GM18498 (cell line): ENCODE measurements at regions not wholly inside any gene's neighbourhood (a gene's known extent, or its start where the extent isn't known, plus 50 kb on each side); places are given as distances from the start of the nearest gene placed in this dataset.
"Not testable (repeated sequence)": the region's sequence is repeated elsewhere in the genome, so short reads cannot be mapped to it uniquely, and the experiment has no call there.

ENCODE experiments used
- ATAC-seq: cut with Tn5 transposase; IDR thresholded peaks from one replicate; pipeline ENCODE4 v1.9.1; 2021; ENCODE audit warnings: mild to moderate bottlenecking, moderate library complexity; ENCODE audit not compliant: unreplicated experiment

DNA sequence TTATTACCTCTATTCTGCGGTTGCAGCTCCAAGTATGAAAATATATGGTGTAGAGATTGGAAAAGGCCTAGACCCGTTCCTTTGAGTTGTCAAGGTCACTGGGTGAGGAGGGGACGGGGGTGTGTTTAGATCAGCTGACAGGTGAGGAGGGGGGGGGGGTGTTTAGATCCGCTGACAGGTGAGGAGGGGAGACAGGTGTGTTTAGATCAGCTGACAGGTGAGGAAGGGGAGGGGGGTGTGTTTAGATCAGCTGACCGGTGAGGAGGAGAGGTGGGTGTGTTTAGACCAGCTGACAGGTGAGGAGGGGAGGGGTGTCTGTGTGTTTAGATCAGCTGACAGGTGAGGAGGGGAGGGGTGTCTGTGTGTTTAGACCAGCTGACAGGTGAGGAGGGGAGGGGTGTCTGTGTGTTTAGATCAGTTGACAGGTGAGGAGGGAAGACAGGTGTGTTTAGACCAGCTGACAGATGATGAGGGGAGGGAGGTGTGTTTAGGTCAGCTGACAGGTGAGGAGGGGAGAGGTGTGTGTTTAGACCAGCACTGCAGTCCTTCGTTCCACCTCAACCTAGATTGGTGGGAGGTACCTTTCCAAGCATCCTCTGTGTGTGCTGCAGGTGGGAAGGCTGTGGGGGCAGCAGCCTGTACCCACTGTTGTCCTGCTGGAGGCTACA is 655.0 kb upstream of the ADARB2 start:
- ATAC-seq = no peak

DNA sequence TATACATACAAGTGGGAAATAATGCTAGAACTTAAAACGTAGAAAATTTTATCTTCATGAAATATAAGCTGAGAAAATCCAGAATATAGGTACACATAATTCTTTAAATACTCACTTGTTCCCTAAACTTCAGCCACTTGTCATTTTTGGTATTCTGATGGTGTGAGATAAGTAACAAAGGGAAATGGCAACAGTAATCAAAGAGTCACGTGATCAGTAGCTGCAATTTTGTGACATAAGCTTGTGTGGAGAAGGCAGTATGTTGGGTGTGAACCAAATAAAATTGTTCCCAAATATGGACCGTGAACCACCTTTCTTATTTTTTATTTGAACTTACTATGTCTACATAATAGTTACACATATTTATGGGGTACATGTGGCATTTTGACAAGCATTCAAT is 650.3 kb upstream of the ADARB2 start:
- ATAC-seq = no peak

DNA sequence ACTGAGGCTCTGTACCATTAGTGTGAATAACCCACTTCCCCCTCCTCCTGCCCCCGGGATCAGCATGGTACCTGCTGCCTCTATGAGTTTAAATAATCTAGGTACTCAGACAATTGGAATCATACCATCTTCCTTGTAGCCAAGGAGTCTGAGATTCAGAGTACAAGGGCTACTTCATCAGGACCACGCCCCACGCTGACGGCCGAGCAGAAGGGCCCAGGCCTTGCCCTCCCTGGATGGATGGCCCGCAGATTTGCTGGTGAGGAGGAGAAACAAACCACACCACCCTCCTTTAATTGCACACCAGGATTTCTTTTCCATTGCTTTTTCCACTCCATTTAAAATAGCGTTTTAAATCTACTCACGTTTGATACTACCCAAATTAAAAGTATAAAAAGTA is 649.9 kb upstream of the ADARB2 start:
- no peak for ATAC-seq

DNA sequence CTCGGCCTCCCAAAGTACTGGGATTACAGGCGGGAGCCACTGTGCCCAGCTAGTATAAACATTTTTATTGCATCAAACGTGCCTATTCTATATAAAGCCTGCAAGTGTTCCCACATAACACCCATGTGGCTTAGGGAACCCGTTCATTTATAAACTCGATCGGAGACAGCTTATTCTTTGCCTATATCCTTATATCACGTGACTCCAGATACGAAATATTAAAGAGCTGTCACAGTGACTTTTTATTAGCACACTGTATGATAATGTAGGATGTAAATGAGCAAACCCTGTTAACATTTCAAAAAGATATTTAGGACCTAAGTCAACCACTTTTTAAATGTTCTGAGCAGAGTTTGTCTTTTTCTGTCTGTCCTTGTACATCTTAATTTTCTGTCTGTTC is 642.9 kb upstream of the ADARB2 start:
- no peak for ATAC-seq

DNA sequence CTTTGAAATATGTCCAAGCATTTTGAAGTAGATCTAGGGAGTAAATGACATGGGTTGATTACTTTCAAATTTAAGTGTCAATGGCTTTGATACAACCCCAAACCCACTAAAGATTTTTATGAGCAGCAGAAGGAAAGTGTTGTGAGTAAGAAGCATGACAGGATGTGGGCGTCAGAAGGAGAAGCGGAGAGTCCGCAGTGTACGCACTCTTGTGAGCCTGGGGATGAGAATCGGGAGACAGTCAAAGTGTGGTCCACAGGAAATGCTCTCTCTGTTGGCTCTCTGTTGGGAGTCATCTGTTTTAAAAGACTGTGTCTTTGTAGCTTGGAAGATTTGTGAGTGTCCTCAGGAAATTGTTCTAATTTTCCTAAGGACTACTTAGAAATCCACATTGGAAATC is 629.8 kb upstream of the ADARB2 start:
- ATAC-seq = no peak

DNA sequence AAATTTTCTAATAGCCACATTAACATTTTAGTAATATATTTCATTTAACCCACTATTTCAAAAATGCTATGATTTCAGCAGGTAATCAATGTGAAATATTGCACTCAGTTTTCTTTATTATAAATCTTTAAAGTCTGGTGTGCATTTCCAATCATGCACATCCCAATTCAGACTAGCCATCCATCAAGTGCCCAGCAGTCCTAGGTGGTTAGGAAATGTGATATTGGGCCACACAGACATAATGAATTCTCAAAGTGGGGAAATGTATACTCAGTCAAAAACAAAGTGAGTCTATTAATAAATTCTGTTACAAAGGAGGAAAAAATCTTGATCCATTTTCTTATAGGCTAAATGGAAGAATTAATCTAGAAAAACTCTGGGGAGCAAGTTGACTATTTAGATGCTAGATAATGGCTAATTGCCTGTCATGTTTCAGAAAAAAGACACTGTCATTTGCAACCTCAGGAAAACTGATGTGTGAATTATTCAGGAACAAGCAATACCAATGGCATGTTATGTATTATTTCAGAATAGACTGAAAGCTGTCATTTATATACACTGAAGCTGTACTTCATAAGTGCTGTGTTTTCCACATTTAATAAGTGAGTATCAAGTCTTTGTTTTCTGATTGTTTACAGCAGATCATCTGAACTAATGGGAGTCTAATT is 629.1 kb upstream of the ADARB2 start:
- ATAC-seq = no peak

DNA sequence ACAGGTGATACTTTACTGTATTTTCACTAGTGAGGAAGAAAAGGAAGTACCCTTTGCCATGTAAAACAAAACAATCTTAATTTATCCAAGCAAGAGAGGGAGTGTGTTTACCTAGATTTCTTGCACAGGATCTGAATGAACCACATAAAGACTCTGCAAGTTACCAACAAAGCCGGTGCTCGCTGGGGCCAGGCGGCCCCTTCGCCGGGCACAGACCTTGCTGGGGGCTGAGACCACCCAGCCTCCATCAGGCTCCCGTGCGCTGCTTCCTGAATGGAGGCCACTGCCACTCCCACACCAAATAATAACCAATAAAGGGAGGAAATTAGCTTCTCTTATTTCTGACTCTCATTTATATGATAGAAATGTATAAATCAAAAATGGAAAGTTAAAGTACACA is 625.0 kb upstream of the ADARB2 start:
- ATAC-seq = no peak

DNA sequence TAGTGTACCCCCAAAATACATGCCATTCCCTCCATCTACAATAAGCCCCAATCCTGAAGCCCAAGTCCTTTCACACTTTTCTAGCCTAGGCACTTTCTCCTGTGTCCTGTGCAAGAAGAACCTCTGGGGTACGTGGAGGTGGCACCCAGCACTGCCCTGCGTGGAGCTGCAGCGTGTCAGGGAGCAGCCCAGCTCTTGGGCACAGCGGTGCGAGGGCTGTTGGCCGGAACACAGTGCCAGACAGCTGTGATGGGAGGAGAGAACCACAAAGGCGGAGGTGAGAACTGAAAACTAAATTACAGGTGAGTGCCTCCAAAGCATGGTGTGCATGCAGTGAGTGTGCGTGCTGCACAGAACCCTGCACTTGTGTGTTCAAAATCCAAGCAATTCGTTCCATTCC is 621.3 kb upstream of the ADARB2 start:
- ATAC-seq = no peak

DNA sequence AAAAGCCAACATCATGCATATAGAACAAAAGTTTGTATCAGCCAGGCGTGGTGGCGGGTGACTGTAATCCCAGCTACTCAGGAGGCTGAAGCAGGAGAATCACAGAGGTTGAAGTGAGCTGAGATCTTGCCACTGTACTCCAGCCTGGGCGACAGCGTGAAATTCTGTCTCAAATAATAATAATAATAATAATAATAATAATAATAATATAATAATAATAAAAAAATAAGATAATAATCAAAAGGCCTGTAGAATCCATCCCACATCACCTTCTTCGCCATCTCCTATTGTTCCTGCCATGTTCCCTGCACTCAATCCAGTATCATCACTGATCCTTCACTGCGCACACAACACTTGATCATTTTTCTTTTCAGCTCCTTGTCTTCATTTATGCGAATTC is 619.3 kb upstream of the ADARB2 start:
- no peak for ATAC-seq

DNA sequence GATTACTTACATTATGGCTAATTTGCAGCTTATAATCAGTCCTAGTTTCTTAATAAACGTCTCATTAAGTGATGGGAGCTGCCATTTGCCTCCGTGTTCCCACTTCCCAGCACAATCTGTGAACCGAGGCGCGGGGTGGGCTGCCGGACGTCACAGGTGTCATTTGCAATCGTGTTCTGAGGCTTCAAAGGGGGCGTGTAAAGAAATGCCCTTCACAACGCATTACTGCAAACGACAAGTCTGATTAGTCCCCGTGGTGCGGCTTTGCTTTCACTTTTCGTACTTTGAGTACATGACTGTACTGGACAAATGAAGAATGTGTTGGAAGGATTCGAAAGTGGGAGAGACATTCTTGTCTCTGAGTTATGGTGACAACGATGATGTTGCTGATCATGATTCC is 614.2 kb upstream of the ADARB2 start:
- ATAC-seq = no peak

DNA sequence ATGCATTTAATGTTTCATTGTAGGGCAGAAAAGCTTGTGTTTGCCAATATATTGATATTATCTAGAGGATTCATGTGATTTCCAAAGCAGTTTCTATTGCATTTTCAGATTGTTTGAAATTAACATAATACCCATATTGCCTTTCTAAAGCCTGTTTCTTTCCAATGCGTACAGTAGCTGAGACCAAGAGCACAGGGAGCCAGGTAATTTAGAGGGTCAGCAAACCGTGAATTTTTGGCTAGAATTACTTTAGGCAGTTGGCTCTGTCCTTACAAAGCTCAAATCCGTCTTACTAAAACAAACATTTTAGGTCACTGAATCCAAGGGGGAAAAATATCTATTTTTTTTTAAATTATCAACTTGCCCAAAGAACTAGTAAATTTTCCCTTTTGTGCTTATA is 604.9 kb upstream of the ADARB2 start:
- no peak for ATAC-seq

DNA sequence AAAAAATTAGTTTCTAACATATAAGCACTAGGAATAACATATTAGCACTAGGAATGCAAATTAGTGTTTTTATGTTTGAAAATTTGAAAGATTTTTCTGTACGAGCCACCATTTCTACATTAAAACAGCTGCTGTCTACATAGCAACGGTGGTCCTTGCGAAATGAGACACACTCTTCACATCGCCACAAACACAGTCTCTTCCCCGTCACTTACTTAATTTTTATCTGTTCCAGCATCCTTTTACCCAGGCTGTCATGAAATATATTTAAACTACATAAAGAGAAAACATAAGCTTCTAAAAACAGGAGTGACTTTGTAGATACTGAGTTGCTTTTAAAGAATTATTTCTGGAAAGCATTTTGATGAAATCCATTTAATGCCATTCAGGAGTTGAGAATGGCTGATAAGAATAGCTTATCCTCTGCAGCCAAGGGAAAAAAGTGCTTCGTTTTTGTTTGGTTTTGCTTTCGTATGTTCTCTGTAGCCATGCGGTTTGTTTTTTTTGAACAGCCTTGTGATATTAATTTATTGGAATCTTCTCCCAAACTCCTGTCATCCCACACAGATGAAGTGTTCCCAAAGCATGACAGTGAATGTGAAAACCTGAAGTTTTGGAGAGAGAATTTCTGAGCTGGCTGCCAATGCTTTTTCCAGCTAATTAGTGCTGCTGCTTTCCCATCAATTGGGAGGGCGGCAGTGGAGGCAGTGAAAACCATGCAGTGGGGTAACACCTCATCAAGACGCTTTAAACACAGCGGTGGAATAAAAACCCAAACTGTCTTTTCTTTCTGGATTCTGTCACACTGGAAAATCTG is 603.7 kb upstream of the ADARB2 start:
- ATAC-seq = no peak

DNA sequence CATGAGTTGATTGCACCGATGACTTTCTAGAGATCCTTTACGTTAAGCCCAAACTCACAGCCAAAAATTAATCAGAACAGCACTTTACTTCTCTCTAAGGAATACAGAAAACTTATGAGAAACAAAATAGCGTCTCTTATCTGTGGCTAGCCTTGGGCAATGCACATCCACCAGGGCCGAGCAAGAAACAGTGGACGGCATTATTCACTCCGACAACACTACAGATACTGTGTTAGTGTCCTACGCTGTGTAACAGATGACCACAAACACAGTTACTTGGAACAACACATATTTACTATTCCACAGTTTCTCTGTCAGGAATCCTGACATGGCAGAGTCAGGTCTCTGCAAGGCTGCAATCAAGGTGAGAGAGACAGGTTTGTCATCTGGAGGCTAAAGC is 598.3 kb upstream of the ADARB2 start:
- no peak for ATAC-seq

DNA sequence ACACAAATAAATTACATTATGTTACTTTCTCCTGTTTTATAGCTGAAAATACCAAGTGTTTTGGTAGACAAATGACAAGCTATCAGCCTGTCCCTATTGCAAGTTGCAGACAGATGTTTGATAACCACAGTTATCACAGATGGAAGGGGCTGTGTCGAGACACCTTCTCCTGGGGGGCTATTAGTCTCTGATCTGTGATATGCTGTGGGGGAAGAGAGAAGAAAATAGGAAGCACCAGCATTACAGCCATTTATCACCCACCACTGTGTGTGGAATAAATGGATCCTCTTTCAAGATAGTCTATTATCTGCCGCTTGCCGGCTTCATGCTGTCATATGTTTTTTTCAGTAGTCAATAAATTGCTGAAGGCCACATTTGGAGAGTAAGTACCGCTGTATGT is 597.2 kb upstream of the ADARB2 start:
- ATAC-seq = no peak

DNA sequence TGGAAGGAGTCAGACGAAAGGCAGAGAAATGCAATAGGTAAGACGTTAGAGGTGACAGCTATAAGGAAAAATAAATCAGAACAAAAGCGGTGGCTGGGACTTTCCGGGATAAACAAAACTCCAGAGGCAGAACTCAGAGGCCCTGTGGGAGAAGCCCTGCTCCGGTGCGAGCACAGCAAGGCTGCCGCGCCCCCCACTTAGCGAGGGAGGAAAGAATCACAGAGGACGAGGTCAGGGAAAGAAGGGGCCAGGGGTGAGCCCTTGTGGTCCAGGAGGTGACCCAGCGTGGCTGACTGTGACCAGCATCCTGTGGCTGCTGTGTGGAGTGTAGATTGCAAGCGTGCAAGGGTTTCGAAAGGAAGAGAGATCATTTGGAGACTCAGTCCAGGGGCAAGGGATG is 591.8 kb upstream of the ADARB2 start:
- no peak for ATAC-seq

DNA sequence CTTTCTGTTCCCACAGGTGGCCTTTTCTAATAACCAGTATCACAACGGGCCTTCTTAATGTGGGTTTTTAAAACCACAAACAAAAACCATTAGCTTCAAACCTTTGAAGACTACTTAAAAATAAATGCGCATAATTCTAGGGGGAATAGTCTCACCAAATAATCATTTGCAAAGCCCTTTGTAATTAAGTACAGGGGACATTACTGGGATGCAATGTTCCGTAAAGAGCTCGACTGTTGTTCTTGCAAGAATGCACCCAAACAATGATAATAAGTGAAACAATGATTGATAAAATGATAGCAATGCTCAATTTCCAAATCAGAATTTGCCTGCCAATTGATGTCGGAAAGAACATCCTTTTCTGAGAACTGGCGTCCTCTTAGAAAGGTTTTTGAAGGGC is 589.1 kb upstream of the ADARB2 start:
- ATAC-seq = no peak

DNA sequence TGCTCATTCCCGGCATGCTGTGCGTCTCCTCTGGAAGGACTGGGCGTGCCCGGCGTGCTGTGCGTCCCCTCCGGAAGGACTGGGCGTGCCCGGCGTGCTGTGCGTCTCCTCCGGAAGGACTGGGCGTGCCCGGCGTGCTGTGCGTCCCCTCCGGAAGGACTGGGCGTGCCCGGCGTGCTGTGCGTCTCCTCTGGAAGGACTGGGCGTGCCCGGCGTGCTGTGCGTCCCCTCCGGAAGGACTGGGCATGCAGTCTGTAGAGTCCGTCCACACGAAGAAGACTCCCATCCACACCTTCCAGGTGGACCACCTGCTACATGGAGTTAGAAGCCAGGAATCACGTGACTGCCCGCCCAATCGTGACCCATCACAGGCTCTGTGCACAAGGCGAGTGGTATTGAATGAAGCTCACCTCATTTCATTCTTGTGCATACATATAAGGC is 577.7 kb upstream of the ADARB2 start:
- ATAC-seq = not testable (repeated sequence)

DNA sequence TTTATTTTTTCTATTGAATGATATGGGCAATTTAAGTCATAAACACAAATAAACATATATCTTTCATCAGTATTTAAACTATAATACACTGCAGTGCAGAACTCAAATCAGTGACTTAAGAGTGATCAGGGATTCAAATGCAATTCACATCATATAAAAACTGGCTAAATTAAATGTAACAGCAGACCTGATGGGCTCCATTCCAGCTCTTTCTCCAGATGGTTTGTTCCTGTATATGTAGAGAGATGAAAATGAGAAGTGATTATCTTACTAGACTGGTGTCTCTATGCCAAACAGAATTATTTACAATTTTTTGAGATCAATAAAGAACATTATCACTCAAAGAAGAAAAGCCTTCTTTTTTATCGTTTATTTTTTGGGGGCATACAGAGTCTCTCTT is 568.8 kb upstream of the ADARB2 start:
- ATAC-seq = no peak

DNA sequence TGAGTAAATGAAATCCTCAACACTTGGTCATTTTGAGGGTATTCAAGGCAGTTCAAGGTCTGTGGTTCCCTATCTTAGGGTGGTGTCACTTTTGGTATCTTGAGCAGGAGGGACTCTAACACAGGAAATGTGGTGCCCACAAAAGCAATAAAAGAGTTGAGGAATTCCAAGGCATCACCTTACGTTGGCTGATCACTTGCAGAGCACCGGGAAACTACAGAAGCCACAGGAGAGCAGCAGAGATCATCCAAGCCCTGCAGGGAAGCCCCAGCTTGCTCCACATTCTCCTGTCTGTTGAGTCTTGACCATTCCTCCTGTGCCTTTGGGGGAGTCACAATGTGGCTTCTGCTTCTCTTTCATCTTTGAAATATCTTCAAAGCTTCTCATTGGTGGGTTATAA is 565.8 kb upstream of the ADARB2 start:
- no peak for ATAC-seq

DNA sequence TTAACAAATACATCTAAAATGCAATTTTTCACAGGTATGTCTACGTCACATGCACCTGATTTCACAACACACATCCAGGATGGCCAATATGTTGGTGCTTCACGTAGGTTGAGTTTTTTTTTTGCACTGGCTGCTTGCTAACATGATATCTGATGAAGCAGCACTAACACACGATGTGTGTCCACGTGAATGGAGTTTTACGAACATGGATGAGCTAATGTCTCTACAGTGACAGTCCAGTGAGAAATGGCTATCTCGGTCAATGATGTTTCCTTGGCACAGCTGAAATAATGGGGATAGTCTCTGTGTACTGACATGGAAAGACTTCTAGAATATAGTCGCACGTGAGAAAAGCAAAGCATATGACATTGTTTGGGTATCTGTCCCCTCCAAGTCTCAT is 563.9 kb upstream of the ADARB2 start:
- no peak for ATAC-seq

DNA sequence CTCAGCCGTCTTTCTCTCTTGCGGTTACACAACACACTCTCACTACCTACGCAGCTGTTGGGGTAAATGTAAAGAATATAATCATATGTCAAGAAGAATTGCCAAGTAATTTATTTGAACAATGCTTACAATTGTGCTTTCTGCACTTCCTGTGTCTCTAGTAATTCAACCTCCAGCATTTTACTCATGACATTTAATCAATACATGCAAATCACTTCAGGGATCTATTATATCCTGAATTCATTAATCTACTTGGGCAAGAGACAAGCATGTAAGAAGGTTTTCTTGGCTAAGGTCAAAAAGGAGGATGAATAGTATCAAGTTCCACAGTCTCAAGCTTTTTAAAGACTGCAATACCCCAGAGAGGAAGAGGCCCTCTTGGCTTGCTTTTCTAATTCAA is 562.9 kb upstream of the ADARB2 start:
- ATAC-seq = no peak
